GM12878 (cell line): ENCODE measurements at regions not wholly inside any gene's neighbourhood (a gene's known extent, or its start where the extent isn't known, plus 50 kb on each side); places are given as distances from the start of the nearest gene placed in this dataset.

Experiments
- ATAC-seq: fragments of 200-7000 bp; cut with Tn5 transposase; 3 replicates; pipeline ENCODE4 v1.9.1; 2020; ENCODE audit warnings: mild to moderate bottlenecking, moderate library complexity
- BruUV-seq: library from RNA; stranded (reverse); fragments of 400-500 nt; replicated peaks from 2 replicates; lab custom pipeline; 2021; lab: Mats Ljungman, UMichigan
- CTCF ChIA-PET: fragments of 300-600 bp; sonication (Branson Sonifier 250); formaldehyde crosslinking; extraction: SDS; loops from one replicate; lab custom pipeline; 2021; ENCODE audit warnings: inconsistent platforms; lab: Yijun Ruan, JAX
- POLR2A ChIA-PET: fragments of 350-600 bp; formaldehyde crosslinking; extraction: SDS; loops from one replicate; lab custom pipeline; 2021; ENCODE audit warnings: inconsistent platforms; lab: Charles Lee
- RAD21 ChIA-PET: fragments of 300-600 bp; sonication (Branson Sonifier 250); formaldehyde crosslinking; loops from one replicate; lab custom pipeline; 2023; ENCODE audit warnings: antibody characterized with exemption; ENCODE audit not compliant: unreplicated experiment; lab: Charles Lee
- SMC1A ChIA-PET: fragments of 300-600 bp; sonication (Branson Sonifier 250); formaldehyde crosslinking; loops from one replicate; lab custom pipeline; 2023; ENCODE audit not compliant: unreplicated experiment, uncharacterized antibody; lab: Charles Lee
- DNase-seq: peaks from one replicate; pipeline ENCODE4 v3.0.0-alpha.2; 2011; ENCODE audit warnings: low read depth, low spot score
- FAIRE-seq: peaks from 3 replicates; lab custom pipeline; 2011; peaks lifted over from hg19 to GRCh38; lab: Jason Lieb, UNC
- H2AFZ ChIP-seq: 2 replicates; pipeline ENCODE4 v1.6.0; 2011; ENCODE audit warnings: low read depth, low read length, control low read depth; ENCODE audit not compliant: control insufficient read depth
- H3K27ac ChIP-seq: 2 replicates; pipeline ENCODE4 v1.5.1; 2011; ENCODE audit warnings: control low read depth; ENCODE audit not compliant: control insufficient read depth, insufficient read depth
- H3K27me3 ChIP-seq, 2 experiments: replicated peaks in 1 of 2; 2 replicates each; pipeline versions ENCODE4 v1.6.0 to v1.6.1; 2011; ENCODE audit warnings: low read length in 1 of 2; ENCODE audit not compliant: control insufficient read depth in 2 of 2, insufficient read depth in 2 of 2
- H3K36me3 ChIP-seq, 2 experiments: 2 replicates each; pipeline ENCODE4 v1.5.1; 2011; ENCODE audit warnings: low read length in 1 of 2; ENCODE audit not compliant: control insufficient read depth in 2 of 2, insufficient read depth in 2 of 2
- H3K4me1 ChIP-seq: 2 replicates; pipeline ENCODE4 v1.6.1; 2011; ENCODE audit warnings: mild to moderate bottlenecking, low read length, moderate library complexity, mixed read lengths; ENCODE audit not compliant: control insufficient read depth, insufficient read depth
- H3K4me2 ChIP-seq: 2 replicates; pipeline ENCODE4 v1.6.0; 2011; ENCODE audit warnings: control low read depth; ENCODE audit not compliant: control insufficient read depth, insufficient read depth
- H3K4me3 ChIP-seq: fragments of 200-600 bp; sonication (generic); 2 replicates; pipeline ENCODE4 v1.5.1; 2016
- H3K79me2 ChIP-seq: 2 replicates; pipeline ENCODE4 v1.6.0; 2011; ENCODE audit warnings: low read length; ENCODE audit not compliant: control insufficient read depth, insufficient read depth
- H3K9ac ChIP-seq: 2 replicates; pipeline ENCODE4 v1.8.0; 2011; ENCODE audit warnings: low read length, control low read depth, mixed read lengths; ENCODE audit not compliant: control insufficient read depth, insufficient read depth
- H3K9me3 ChIP-seq: replicated peaks from 3 replicates; pipeline ENCODE4 v1.5.1; 2011; ENCODE audit warnings: mild to moderate bottlenecking, low read length; ENCODE audit not compliant: control insufficient read depth, insufficient read depth
- H4K20me1 ChIP-seq: 2 replicates; pipeline ENCODE4 v1.6.0; 2011; ENCODE audit not compliant: control insufficient read depth, insufficient read depth
- CEBPB ChIP-seq, 2 experiments: fragments of 150-350 bp in 1 of 2; IDR thresholded peaks; 2 replicates each; pipeline ENCODE4 v1.6.1; 2012 to 2014; ENCODE audit warnings: low read depth in 2 of 2, low read length in 2 of 2, borderline replicate concordance in 1 of 2, inconsistent platforms in 1 of 2
- CHD1 ChIP-seq: IDR thresholded peaks from 2 replicates; pipeline ENCODE4 v1.6.1; 2012; ENCODE audit warnings: low read depth, low read length, improper control_type of control experiment
- POLR2AphosphoS2 ChIP-seq: IDR thresholded peaks from 2 replicates; pipeline ENCODE4 v1.6.1; 2011; ENCODE audit warnings: low read depth, mild to moderate bottlenecking, low read length, improper control_type of control experiment, moderate library complexity
- SMAD1 ChIP-seq: fragments of 450-650 bp; IDR thresholded peaks from 2 replicates; pipeline ENCODE4 v1.6.1; 2018; ENCODE audit warnings: mild to moderate bottlenecking, low read depth; ENCODE audit not compliant: partially characterized antibody
- ZBED1 ChIP-seq: IDR thresholded peaks from 2 replicates; pipeline ENCODE4 v1.6.1; 2016; ENCODE audit warnings: borderline replicate concordance
- ZNF592 ChIP-seq: fragments of 450-650 bp; IDR thresholded peaks from 2 replicates; pipeline ENCODE4 v1.6.1; 2017; ENCODE audit warnings: mild to moderate bottlenecking, moderate library complexity
- whole genome bisulfite sequencing: methylation state at CpG from one replicate; pipeline ENCODE4 v1.1.6; 2016; ENCODE audit warnings: low lambda C conversion rate; ENCODE audit not compliant: insufficient replicate concordance, insufficient coverage; ENCODE audit errors: missing lambda C conversion rate; 5-methylcytosine and 5-hydroxymethylcytosine counted together
- in situ Hi-C: fragments of 300-500 bp; cut with MboI; formaldehyde crosslinking; loops from 9 replicates; pipeline ENCODE4 v1.14.3; 2018; ENCODE audit warnings: mixed read lengths
- intact Hi-C: fragments of 100-400 bp; cut with micrococcal nuclease; formaldehyde crosslinking; loops from one replicate; pipeline ENCODE4 v1.14.2; 2022; ENCODE audit not compliant: unreplicated experiment

- SMC1A ChIA-PET: interaction anchor here (1.0 kb wide), 1 partner anchor 9 kb away, joined by 3 read pairs; no protein-coding TSS in a partner anchor
- no peaks in the 10 kb centered on the region for H3K4me1 ChIP-seq
- H2AFZ ChIP-seq: no peak overlapping the region
- ATAC-seq (no peak), FAIRE-seq (no peak), DNase-seq (no peak)
- BruUV-seq: no TSS peak
- no peaks in the 10 kb centered on the region for H3K9me3 ChIP-seq
- WGBS: 0% methylated on average over 4 of the region's 4 CpGs
- no peak overlapping the region for H3K4me2 ChIP-seq
- H3K27me3 ChIP-seq: no peaks in the 10 kb centered on the region
- intact Hi-C loops: no loop called here
- H3K79me2 ChIP-seq: no peaks in the 10 kb centered on the region
- in situ Hi-C loops: no loop called here
- H3K4me3 ChIP-seq: no peak overlapping the region
- CTCF ChIA-PET: no interaction called here
- no peaks in the 10 kb centered on the region for H3K36me3 ChIP-seq
- no peaks in the 10 kb centered on the region for H4K20me1 ChIP-seq
- H3K9ac ChIP-seq: no peak overlapping the region
- no peak for TF ChIP-seq CEBPB (IDR thresholded peaks at IDR 0.05; ENCODE audit: borderline replicate concordance in 1 of 2, low read depth in 2 of 2, low read length in 2 of 2)
- no peak for TF ChIP-seq CHD1
- no peak for TF ChIP-seq ZBED1
- no peak for TF ChIP-seq ZNF592
- no peak for TF ChIP-seq SMAD1
- TF ChIP-seq POLR2AphosphoS2: no peak
- RAD21 ChIA-PET: no interaction called here
- H3K27ac ChIP-seq: no peak overlapping the region
- POLR2A ChIA-PET: no interaction called here
These were observed 767.7 kb downstream of the LIG4 start for GRCh38 chr13:107447591-107447990.
